Ovary (tissue), 3 donors: ENCODE measurements at regions not wholly inside any gene's neighbourhood (a gene's known extent, or its start where the extent isn't known, plus 50 kb on each side); places are given as distances from the start of the nearest gene placed in this dataset.

ENCODE experiments used
- POLR2A ChIP-seq: fragments of 450-650 bp; IDR thresholded peaks from one replicate; pipeline ENCODE4 v1.6.1; 2017; ENCODE audit warnings: antibody characterized with exemption, mild to moderate bottlenecking, moderate library complexity
- TF ChIP-seq, protein P1 (sequence below), 3 donors: fragments of 450-650 bp in 2 of 3; fragments of 200-600 bp in 1 of 3; IDR thresholded peaks; one replicate each; pipeline versions ENCODE4 v1.5.1 to v1.8.0; 2016 to 2022; ENCODE audit warnings: antibody characterized with exemption in 3 of 3, mild to moderate bottlenecking in 1 of 3
- donor health status: DM: no; HTN: no; CAD: no.

DNA sequence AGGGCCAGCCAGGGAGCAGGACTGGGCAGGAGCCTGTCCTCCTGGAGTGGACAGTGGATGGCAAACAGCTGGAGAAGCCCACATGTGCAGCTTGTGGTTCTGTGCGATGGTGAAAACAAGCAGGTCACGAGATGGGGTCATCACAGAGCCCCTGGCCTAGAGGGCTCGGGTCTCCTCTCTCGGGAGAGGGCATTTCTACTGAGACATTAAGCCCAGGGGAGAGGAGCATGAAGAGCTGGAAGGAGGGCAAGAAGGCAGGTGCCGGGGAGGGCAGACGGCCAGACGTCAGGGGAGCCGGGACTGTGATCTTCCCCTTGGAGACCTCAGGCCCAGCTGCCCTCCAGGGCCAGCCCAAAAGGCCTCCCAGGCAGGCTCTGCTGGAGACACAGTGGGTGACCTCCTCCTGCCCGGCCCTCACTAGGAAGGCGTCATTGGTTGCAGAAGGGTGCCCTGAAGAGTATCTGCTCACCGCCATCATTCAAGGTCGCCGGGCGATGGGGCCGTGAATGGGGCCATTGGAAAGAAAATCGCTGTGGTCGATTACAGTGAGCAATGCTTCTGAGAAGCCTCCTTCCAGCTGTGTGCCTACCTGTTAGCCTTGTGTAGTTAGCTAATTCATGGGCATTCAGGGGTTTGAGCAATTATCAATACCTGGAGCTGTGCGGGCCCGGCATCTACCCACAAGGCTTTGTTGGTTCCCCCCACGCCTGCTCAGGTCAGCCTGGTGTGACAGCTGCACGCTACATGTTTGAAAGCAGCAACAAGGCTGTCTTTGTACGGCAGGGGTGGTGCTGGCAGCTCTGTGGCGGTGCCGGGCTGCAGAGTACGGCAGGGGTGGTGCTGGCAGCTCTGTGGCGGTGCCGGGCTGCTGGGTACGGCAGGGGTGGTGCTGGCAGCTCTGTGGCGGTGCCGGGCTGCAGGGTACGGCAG, 72.3 kb upstream of the ACTRT2 start:
- TF ChIP-seq, protein P1, sequence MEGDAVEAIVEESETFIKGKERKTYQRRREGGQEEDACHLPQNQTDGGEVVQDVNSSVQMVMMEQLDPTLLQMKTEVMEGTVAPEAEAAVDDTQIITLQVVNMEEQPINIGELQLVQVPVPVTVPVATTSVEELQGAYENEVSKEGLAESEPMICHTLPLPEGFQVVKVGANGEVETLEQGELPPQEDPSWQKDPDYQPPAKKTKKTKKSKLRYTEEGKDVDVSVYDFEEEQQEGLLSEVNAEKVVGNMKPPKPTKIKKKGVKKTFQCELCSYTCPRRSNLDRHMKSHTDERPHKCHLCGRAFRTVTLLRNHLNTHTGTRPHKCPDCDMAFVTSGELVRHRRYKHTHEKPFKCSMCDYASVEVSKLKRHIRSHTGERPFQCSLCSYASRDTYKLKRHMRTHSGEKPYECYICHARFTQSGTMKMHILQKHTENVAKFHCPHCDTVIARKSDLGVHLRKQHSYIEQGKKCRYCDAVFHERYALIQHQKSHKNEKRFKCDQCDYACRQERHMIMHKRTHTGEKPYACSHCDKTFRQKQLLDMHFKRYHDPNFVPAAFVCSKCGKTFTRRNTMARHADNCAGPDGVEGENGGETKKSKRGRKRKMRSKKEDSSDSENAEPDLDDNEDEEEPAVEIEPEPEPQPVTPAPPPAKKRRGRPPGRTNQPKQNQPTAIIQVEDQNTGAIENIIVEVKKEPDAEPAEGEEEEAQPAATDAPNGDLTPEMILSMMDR (IDR thresholded peaks at IDR 0.05), result no peak
- TF ChIP-seq POLR2A, result no peak
